ENCODE measurements at regions not wholly inside any gene's neighbourhood (a gene's known extent, or its start where the extent isn't known, plus 50 kb on each side); places are given as distances from the start of the nearest gene placed in this dataset.
"Not testable (repeated sequence)": the region's sequence is repeated elsewhere in the genome, so short reads cannot be mapped to it uniquely, and the experiment has no call there.

- DNase-seq, result no peak
Measured at GRCh38 chr11:70594606-70595005, 196.3 kb downstream of the CTTN start.

DNA sequence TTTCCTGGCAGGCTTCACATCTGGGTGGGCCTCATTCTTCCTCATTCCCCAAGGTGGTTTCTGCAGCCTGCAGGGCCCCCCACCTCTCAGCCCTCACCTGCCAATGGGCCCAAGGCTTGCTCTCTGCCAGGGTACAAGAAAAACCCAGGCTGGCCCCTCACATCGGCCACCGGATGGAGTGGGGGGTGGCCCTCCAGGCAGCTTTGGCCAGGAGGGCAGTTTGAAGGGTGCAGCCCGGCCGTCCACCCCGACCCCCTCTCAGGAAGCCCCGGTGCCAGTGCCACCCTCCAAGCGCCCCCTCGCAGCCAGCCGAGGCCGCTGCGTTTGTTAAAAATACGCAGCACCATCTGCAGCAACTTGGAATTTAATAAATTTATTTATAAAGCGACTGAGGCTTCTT lies 196.7 kb downstream of the CTTN start:
- DNase-seq, result no peak

- DNase-seq, result no peak
Measured at GRCh38 chr11:70595452-70595851, 197.1 kb downstream of the CTTN start.

DNA sequence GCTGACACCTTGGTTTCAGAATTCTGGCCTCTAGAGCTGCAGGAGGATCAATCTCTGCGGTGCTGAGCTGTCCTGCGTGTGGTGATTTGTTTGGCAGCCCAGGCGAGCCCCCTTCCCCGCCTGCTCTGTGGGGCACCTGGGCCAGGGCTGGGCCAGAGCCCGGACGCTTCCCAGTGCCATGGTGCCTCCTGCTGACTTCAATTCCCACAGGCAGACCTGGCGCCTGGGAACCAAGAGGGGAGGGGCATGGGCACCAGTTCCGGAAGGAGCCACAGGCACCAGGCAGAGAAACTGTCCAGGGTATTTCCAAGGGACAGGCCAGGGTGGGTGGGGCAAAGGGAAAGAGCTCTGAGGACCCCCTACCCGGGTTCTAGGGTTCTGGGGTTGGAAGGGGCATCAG lies 197.8 kb downstream of the CTTN start:
- DNase-seq, result no peak

DNA sequence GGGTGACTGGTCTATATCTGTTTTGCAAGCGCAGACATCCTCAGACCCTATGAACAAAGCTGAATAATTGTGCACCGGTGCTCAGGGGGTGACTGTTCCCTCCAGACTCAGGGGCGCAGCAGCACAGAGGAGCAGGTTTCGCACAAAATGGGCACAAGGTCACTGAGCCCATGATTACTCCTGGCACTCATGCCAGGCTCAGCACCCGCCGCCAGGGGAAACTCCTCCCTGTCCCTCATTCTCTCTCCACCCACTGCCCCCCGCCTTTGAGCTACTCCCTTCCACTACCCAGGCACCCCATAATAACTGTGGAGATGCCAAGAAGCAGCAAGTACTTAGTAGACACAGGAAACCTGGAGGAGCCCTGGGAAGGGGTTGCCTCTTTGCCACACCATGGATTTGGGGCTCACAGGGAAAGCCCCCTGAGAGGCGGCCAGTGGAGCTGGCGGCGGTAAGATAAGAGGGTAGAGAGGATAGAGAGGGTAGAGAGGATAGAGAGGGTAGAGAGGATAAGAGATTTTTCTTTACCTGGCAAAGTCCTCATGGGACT lies 198.8 kb downstream of the CTTN start:
- no peak for DNase-seq

DNA sequence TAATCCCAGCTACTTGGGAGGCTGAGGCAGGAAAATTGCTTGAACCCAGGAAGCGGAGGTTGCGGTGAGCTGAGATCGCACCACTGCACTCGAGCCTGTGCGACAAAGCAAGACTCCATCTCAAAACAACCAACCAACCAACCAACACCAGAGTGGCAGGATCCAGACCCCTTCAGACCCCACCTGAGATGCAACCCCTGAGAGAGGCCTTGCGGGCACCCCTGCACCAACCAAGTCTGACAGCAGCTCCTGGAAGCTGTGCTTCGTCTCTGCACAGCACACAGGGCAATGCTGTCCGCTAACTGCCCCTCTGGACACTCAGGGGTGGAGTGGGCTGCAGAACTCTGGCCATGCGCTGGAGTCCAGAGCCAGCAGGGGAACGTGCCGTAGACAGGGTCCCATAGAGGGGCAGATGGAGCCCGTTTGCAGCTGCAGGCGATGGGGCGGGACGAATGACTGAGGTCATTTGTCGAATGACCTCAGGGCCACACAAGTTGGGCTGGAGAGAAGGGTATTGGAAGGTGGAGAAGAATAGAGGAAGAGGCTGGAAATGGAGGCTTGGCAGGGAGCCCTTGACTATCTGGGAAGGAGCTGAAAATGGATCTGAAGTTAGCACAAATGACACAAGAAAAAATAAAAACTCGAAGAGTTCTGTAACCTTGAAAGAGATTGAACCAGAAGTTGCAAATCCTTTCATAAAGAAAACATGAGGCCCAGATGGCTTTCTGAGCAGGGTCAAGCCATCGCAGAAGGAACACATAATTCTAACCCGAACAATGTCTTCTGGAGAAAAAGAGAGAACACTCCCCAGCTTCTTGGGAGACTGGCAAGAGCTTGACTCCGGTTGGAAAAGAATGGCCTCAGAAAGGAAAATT lies 199.7 kb downstream of the CTTN start:
- DNase-seq, result no peak

GRCh38 chr11:70600911-70601415 lies 202.6 kb downstream of the CTTN start:
- not testable (repeated sequence) for DNase-seq

DNA sequence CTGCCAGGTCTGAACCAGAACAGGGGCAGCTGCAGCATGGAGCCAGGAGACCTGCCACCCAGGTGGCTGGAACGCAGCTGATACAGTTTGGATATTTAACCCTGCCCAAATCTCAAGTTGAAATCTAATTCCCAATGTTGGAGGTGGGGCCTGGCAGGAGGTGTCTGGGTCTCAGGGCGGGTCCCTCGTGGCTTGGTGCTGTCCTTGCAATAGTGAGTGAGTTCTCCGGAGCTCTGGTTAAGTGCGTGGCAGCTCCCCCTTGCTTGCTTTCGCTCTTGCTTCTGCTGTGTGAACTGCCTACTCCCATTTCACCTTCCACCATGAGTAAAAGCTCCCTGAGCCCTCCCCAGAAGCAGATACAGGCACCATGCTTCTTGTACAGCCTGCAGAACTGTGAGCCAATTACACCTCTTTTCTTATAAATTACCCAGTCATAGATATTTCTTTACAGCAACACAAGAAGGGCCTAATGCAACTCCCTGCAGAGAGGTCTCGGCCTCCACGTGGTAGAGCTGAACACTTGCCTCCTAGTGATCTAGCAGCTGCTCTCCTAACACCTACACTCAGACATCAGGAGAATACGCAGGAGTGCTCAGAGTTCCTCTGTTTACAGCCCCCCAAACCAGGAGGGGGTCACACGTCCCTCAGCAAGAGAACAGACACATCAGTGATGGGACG lies 203.7 kb downstream of the CTTN start:
- no peak for DNase-seq

DNA sequence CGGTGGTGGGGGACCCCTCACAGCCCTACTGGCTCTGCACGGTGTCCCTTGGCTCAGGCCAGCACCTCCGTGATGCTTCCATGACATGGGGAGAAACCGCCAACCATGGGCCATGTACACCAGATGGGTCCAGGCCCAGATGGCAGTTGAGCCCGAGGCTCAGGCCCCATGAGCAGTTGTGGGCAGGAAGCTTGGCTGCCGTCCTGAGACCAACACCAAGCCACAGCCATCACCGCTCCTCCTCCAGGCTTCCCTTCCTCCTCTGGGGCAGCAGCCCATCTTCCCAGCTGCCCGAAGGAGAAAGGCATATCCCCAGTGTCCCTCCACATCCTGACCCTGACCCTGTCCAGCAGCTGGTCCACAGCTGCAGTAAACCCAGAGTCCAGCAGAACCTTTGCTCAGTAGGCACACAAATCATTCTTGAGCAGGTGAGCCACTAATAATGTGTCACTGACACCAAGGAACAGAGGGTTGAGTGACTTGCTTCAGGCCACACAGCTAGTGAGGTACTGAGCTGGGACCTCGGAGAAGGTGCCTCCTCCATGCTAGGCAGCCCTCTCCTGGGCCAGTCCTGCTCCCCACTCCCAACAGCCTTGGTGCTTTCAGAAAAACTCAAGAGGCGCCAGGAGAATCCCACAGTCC lies 204.9 kb downstream of the CTTN start:
- DNase-seq, result no peak

DNA sequence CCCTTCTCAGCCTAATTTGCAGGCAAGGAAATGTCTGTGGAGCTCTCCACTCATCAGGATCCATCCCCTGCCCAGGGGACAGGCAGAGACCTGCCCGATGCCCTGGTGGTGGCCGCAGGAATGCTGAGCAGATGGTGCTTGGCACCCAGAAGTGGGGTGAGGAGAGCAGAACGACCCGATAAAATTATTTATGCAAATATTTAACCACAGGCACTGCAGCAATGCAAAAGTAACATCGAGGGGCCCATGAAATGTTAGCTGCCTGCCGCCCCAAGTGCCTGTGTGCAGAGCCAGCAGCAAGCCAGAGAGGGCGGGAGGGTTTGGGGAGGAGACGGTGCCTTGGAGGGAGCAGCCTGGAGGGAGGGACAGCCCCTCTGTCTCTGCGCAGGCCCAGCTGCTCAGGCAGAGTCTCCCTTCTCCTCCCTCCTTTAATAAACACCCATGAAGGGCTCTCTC lies 205.5 kb downstream of the CTTN start:
- no peak for DNase-seq

DNA sequence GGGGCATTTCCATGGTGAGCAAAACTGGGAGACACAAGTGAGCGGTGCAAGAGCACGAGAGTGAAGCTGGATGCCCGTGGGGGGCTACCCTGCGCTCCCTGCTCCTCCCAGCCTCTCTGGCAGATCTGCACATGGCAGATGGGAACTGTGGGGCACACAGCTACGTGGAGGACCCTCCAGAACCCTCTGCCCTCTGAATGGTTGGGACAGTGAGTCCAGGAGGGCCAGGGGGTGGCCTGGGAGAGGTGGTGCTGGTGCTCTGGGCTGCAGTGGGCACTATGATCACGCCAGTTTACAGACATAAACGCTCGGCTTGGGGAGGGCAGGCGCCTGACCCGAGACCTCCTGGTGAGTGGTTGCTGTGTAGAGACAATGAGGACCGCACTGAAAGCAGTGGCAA lies 205.9 kb downstream of the CTTN start:
- no peak for DNase-seq

DNA sequence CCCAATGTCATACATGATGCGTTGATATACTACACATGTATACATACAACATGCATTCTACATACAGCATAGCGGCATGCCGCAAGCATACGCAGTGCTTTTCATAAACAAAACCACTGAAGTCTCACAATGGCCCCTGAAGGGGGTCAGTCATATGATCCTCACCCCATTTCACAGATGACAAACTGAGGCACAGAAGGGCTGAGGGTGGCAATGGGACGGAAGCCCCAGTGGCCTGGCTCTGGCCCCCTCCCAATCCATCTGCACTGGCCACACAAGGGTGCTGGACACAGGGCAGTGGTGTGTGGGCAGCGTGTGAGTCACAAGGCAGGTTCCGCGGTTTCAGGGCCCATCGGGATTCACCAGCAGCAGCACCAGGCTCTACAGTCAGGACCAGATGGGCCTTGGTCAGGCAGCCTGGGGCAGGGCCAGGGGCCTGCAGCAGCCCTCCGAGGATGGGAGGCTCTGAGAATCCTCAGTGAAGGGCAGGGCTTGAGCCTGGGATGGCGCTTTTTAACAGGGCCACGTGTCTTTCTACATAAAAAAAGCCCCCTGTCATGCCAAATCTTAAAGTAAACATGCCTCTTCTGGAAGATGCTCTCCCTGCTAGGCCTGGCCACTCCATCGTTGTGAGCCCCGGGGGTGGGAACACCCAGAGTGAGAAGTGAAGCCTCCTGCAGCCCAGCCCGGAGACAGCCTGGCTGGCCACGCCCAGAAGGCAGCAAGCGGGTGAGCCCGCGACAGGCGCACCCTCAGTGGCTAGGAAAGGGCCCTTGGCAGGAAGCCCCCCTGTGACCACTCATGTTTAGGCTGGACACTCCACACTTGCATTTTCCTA lies 206.5 kb downstream of the CTTN start:
- DNase-seq, result no peak

DNA sequence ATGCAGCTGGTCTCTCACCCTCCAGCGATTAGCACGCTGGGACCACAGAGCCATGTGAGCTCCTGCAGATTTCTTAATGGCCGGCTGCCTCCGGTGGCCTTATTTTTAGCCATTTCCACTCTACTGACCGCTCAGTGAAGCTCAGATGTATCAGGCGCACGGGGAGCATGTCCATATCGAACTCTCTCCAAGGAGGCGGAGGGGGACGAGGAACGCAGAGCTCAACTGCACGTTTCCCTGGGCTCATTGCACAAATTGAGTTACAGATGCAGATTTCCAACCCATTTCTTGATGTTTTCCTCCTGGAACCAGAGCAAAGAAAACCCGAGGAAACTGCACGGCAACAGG lies 207.1 kb downstream of the CTTN start:
- DNase-seq, result no peak

DNA sequence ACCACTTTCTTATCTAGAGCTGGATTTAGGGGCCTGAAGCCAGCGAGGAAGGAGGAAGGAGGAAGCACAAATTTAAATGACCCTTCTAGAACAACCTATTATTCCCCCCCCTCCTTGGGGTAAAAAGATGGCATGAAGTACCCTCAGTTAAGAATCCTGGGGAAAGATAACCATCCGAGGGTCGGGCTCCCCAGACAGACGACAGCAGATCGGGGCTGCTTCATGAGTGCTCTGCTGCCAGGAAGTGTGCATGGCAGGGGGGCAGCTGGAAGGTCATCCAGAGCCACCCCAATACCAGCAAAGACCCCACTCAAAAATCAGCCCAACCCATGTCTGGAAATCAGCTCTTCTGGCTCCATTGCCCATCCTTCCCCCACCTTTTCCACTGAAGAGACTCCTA lies 207.5 kb downstream of the CTTN start:
- DNase-seq, result no peak

DNA sequence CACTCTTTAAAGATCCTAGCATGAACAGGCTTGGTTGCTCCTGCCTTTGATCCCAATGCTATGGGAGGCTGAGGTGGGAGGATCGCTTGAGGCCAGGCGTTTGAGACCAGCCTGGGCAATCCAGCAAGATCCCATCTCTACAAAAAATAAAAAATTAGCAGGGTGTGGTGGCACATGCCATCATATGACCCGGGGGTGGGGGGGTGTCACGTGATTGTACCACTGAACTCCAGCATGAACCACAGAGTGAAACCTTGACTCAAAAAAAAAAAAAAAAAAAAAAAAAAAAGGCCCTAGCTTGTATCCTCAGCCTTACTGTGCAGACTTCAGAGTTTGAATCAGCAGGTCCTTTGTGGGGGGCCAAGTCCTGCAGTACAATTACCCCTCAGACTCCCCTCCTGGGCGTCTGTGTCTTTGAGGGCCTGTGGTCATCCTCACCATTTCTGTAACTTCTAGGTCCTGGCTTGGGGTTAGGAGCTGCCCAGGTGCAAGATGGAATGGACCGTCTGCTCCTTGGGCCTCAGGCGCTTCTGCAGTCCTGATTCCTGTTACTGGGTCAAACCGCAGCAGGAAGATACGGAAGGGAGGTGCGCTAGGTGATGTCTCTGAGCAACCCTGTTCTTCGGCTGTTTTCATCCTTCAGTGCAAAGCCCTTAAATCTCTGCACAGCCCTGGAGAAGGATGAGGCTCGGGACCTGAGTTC lies 208.1 kb downstream of the CTTN start:
- no peak for DNase-seq

GRCh38 chr11:70606951-70607330 lies 208.6 kb downstream of the CTTN start:
- no peak for DNase-seq

- DNase-seq, result no peak
Measured at GRCh38 chr11:70607561-70607960, 209.2 kb downstream of the CTTN start.

- DNase-seq, result no peak
Measured at GRCh38 chr11:70608568-70609470, 210.5 kb downstream of the CTTN start.

DNA sequence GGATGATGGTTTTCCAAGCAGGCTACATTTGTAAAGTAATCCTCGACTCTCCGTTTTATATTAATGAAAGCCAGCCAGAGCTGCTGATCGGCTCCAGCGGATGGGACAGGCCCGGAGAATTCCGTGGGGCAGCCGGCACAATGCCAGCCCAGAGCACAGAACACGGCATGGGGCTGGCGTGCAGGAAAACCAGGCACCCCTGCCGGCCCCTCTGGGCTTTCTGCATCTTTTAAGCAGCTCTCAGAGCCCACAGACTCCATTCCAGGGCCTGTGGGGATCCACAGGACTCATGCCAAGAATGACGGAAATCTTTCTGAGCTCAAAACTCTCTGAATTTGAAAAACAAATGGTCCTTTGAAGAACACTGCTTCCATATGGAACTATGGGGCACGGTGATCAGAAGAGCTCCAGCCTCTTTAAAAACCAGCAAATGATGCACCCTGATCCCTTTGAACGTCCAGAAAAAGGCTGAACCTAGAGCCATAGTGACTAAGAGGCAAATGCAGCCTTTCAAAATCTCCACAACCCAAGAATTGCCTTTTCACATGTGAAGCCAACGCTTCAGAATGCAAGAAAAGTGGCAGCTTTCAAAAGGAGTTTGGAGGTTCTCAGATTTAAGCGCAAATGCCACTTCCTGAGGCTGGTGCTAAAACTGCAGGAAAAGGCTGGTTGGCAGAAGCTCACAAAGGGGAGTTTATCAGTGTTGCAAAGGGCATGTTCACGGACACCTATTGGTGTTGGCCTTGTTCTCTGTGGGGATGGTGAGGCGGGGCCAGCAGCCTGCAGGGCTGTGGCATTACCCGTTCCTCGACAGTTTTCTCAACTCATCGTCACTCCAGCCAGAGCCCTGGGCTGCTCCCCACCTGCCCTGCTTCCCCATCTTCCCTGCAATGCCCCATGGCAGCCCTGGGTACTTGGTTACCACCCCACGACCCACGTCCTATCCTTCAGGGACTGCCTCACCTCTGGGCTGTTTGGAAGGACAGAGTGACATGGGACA lies 212.5 kb downstream of the CTTN start:
- no peak for DNase-seq

Data from SHP77 (cell line).